Peyer's patch (tissue), 4 donors: ENCODE measurements at regions not wholly inside any gene's neighbourhood (a gene's known extent, or its start where the extent isn't known, plus 50 kb on each side); places are given as distances from the start of the nearest gene placed in this dataset.

Experiments
- DNase-seq, 3 donors: peaks; one replicate each; pipeline ENCODE4 v3.0.0-alpha.2; 2017 to 2019
- H3K27ac ChIP-seq, 4 donors: fragments of 200-600 bp; sonication (generic); one replicate each; pipeline ENCODE4 v1.5.1; 2016 to 2019
- H3K27me3 ChIP-seq, 2 donors: fragments of 200-600 bp; sonication (generic); one replicate each; pipeline ENCODE4 v1.5.1; 2019
- H3K36me3 ChIP-seq, 3 donors: fragments of 200-600 bp; sonication (generic); one replicate each; pipeline ENCODE4 v1.5.1; 2016 to 2019
- H3K4me1 ChIP-seq, 4 donors: fragments of 200-600 bp; sonication (generic); one replicate each; pipeline ENCODE4 v1.5.1; 2016 to 2019
- H3K4me3 ChIP-seq, 4 donors: fragments of 200-600 bp; sonication (generic); 1 replicate in 3 of 4; 2 replicates in 1 of 4; pipeline ENCODE4 v1.5.1; 2016 to 2019; ENCODE audit warnings: mild to moderate bottlenecking in 1 of 4
- H3K9me3 ChIP-seq, 4 donors: fragments of 200-600 bp; sonication (generic); one replicate each; pipeline ENCODE4 v1.5.1; 2016 to 2019; ENCODE audit warnings: mild to moderate bottlenecking in 1 of 4
- CTCF ChIP-seq, 6 experiments: fragments of 450-650 bp in 4 of 6; fragments of 200-600 bp in 2 of 6; sonication (generic) in 1 of 6; IDR thresholded peaks; one replicate each; pipeline ENCODE4 v1.5.1; 2017 to 2019; ENCODE audit warnings: antibody characterized with exemption in 6 of 6, mild to moderate bottlenecking in 3 of 6, moderate library complexity in 1 of 6
- POLR2A ChIP-seq, 2 donors: fragments of 450-650 bp; IDR thresholded peaks; one replicate each; pipeline ENCODE4 v1.5.1; 2017; ENCODE audit warnings: antibody characterized with exemption in 2 of 2, mild to moderate bottlenecking in 2 of 2, moderate library complexity in 2 of 2

- no peaks in the 10 kb centered on the region for H3K36me3 ChIP-seq
- peaks cover 0 to 4% (median 0%) of the 10 kb centered on the region in 4 donors for H3K9me3 ChIP-seq
- TF ChIP-seq CTCF (IDR thresholded peaks at IDR 0.05) (no peak), POLR2A (IDR thresholded peaks at IDR 0.05) (no peak)
- H3K4me1 ChIP-seq: no peaks in the 10 kb centered on the region
- no peaks in the 10 kb centered on the region for H3K27me3 ChIP-seq
- no peak overlapping the region for H3K27ac ChIP-seq
- DNase-seq: no peak
- no peak overlapping the region for H3K4me3 ChIP-seq
Observed at GRCh38 chr7:131903315-131903714, 346.9 kb upstream of the PODXL start.

GRCh38 chr7:131900785-131901287 lies 344.4 kb upstream of the PODXL start:
- H3K36me3 ChIP-seq: no peaks in the 10 kb centered on the region
- H3K9me3 ChIP-seq: peaks cover 0 to 4% (median 0%) of the 10 kb centered on the region in 4 donors
- H3K4me3 ChIP-seq: no peak overlapping the region
- no peaks in the 10 kb centered on the region for H3K27me3 ChIP-seq
- H3K4me1 ChIP-seq: no peaks in the 10 kb centered on the region
- DNase-seq: no peak
- no peak overlapping the region for H3K27ac ChIP-seq
- TF ChIP-seq POLR2A (IDR thresholded peaks at IDR 0.05) (no peak), CTCF (IDR thresholded peaks at IDR 0.05) (no peak)

- Histone ChIP-seq H3K9me3 (peaks cover 0 to 4% (median 0%) of the 10 kb centered on the region in 4 donors), H3K36me3 (no peaks in the 10 kb centered on the region), H3K27me3 (no peaks in the 10 kb centered on the region), H3K27ac (no peak overlapping the region), H3K4me1 (no peaks in the 10 kb centered on the region), H3K4me3 (no peak overlapping the region)
- DNase-seq: no peak
- TF ChIP-seq CTCF (IDR thresholded peaks at IDR 0.05) (no peak), POLR2A (IDR thresholded peaks at IDR 0.05) (no peak)
Observed at GRCh38 chr7:131899271-131900030, 343.0 kb upstream of the PODXL start.

GRCh38 chr7:131898418-131898817 lies 342.0 kb upstream of the PODXL start:
- Histone ChIP-seq H3K27ac (no peak overlapping the region), H3K4me3 (no peak overlapping the region), H3K9me3 (peaks cover 0 to 4% (median 0%) of the 10 kb centered on the region in 4 donors), H3K27me3 (no peaks in the 10 kb centered on the region), H3K4me1 (no peaks in the 10 kb centered on the region), H3K36me3 (no peaks in the 10 kb centered on the region)
- no peak for DNase-seq
- TF ChIP-seq POLR2A (IDR thresholded peaks at IDR 0.05): no peak
- TF ChIP-seq CTCF (IDR thresholded peaks at IDR 0.05): no peak

DNA sequence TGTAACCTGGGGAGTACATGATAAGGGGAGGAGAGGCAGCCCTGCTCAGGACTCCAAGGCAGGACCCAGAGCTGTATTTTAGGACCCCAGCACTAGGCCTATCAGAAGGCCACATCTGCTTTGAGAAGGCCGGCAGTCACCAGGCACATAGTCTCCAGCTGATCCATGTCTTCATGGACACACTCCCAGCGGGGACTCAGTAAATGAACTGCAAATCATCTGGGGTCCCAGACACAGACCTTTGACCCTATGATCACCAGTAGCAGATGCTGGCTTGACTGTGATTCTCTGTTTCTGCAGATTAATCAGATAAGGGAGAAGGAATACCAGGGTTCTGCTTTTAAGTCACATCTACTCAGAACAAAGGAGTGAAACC lies 341.4 kb upstream of the PODXL start:
- TF ChIP-seq CTCF (IDR thresholded peaks at IDR 0.05): no peak
- no peak for TF ChIP-seq POLR2A (IDR thresholded peaks at IDR 0.05)
- H3K36me3 ChIP-seq: no peaks in the 10 kb centered on the region
- H3K27ac ChIP-seq: no peak overlapping the region
- no peaks in the 10 kb centered on the region for H3K9me3 ChIP-seq
- H3K4me1 ChIP-seq: no peaks in the 10 kb centered on the region
- no peak for DNase-seq
- H3K4me3 ChIP-seq: no peak overlapping the region
- no peaks in the 10 kb centered on the region for H3K27me3 ChIP-seq
